ENCODE measurements at regions not wholly inside any gene's neighbourhood (a gene's known extent, or its start where the extent isn't known, plus 50 kb on each side); places are given as distances from the start of the nearest gene placed in this dataset.

GRCh38 chr1:106554294-106554693, 502.2 kb upstream of the PRMT6 start:
- no peak overlapping the region for H3K27ac Mint-ChIP-seq (ENCODE audit: unreplicated experiment)
- no peak for TF ChIP-seq CTCF (IDR thresholded peaks at IDR 0.05; ENCODE audit: unreplicated experiment)
- H3K4me3 Mint-ChIP-seq (ENCODE audit: unreplicated experiment), result no peak overlapping the region
- no peak for DNase-seq (ENCODE audit: low spot score)
- no peaks in the 10 kb centered on the region for H3K4me1 Mint-ChIP-seq (ENCODE audit: unreplicated experiment)
- no peaks in the 10 kb centered on the region for H3K9me3 Mint-ChIP-seq (ENCODE audit: unreplicated experiment)
- H3K27me3 Mint-ChIP-seq (ENCODE audit: unreplicated experiment), result peaks cover 3% of the 10 kb centered on the region
- no peaks in the 10 kb centered on the region for H3K36me3 Mint-ChIP-seq (ENCODE audit: low read depth, unreplicated experiment)

GRCh38 chr1:106555571-106555970, 500.9 kb upstream of the PRMT6 start:
- no peak for DNase-seq (ENCODE audit: low spot score)
- no peak for TF ChIP-seq CTCF (IDR thresholded peaks at IDR 0.05; ENCODE audit: unreplicated experiment)

GRCh38 chr1:106564192-106564591, 492.3 kb upstream of the PRMT6 start:
- H3K4me1 Mint-ChIP-seq (ENCODE audit: unreplicated experiment), result no peaks in the 10 kb centered on the region
- H3K4me3 Mint-ChIP-seq (ENCODE audit: unreplicated experiment), result no peak overlapping the region
- DNase-seq (ENCODE audit: low spot score), result no peak
- no peak overlapping the region for H3K27ac Mint-ChIP-seq (ENCODE audit: unreplicated experiment)
- H3K27me3 Mint-ChIP-seq (ENCODE audit: unreplicated experiment), result no peaks in the 10 kb centered on the region
- no peaks in the 10 kb centered on the region for H3K9me3 Mint-ChIP-seq (ENCODE audit: unreplicated experiment)
- no peaks in the 10 kb centered on the region for H3K36me3 Mint-ChIP-seq (ENCODE audit: low read depth, unreplicated experiment)
- TF ChIP-seq CTCF (IDR thresholded peaks at IDR 0.05; ENCODE audit: unreplicated experiment), result no peak

More at GRCh38 chr1:106555571-106555970, 500.9 kb upstream of the PRMT6 start:
- Mint-ChIP-seq H3K4me3 (ENCODE audit: unreplicated experiment) (no peak overlapping the region), H3K27me3 (ENCODE audit: unreplicated experiment) (peaks cover 3% of the 10 kb centered on the region), H3K9me3 (ENCODE audit: unreplicated experiment) (no peaks in the 10 kb centered on the region), H3K27ac (ENCODE audit: unreplicated experiment) (no peak overlapping the region), H3K36me3 (ENCODE audit: low read depth, unreplicated experiment) (no peaks in the 10 kb centered on the region), H3K4me1 (ENCODE audit: unreplicated experiment) (no peaks in the 10 kb centered on the region)

GRCh38 chr1:106568201-106568974, 488.1 kb upstream of the PRMT6 start:
- no peak for DNase-seq (ENCODE audit: low spot score)
- Mint-ChIP-seq H3K36me3 (ENCODE audit: low read depth, unreplicated experiment) (no peaks in the 10 kb centered on the region), H3K4me1 (ENCODE audit: unreplicated experiment) (no peaks in the 10 kb centered on the region), H3K4me3 (ENCODE audit: unreplicated experiment) (no peak overlapping the region), H3K9me3 (ENCODE audit: unreplicated experiment) (no peaks in the 10 kb centered on the region), H3K27me3 (ENCODE audit: unreplicated experiment) (no peaks in the 10 kb centered on the region), H3K27ac (ENCODE audit: unreplicated experiment) (no peak overlapping the region)
- TF ChIP-seq CTCF (IDR thresholded peaks at IDR 0.05; ENCODE audit: unreplicated experiment), result no peak

DNA sequence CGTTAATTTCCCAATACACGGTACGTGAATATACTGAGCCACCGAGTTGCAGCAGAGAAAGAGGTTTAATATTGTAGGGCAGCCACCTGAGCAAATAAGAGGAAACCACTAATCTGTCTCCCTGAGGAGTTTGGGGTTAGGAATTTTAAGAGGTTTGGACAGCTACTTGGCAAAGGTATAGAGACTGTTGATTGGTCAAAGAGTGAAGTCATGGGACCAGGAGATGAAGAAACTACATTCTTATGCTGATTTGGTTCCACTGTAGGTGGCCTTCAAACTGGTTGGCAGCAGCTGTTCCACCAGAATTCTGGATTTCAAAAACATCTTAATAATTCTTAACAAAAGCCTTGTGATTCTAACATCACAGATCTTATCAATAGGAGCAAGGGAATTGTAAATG, 485.4 kb upstream of the PRMT6 start:
- Mint-ChIP-seq H3K9me3 (ENCODE audit: unreplicated experiment) (no peaks in the 10 kb centered on the region), H3K4me3 (ENCODE audit: unreplicated experiment) (no peak overlapping the region), H3K36me3 (ENCODE audit: low read depth, unreplicated experiment) (no peaks in the 10 kb centered on the region), H3K27ac (ENCODE audit: unreplicated experiment) (no peak overlapping the region), H3K4me1 (ENCODE audit: unreplicated experiment) (no peaks in the 10 kb centered on the region), H3K27me3 (ENCODE audit: unreplicated experiment) (no peaks in the 10 kb centered on the region)
- no peak for DNase-seq (ENCODE audit: low spot score)
- TF ChIP-seq CTCF (IDR thresholded peaks at IDR 0.05; ENCODE audit: unreplicated experiment), result no peak
